DMS79 treated with DMSO at 0.1 percent for 48 hours (cell line): ENCODE measurements at regions not wholly inside any gene's neighbourhood (a gene's known extent, or its start where the extent isn't known, plus 50 kb on each side); places are given as distances from the start of the nearest gene placed in this dataset.

Experiments used
- DNase-seq: peaks from one replicate; lab custom pipeline; 2025; lab: John Stamatoyannopoulos, UW

- DNase-seq, result no peak
These were observed 126.3 kb upstream of the JUN start for GRCh38 chr1:58909914-58910681.

- DNase-seq, result no peak
These were observed 128.1 kb upstream of the JUN start for GRCh38 chr1:58911841-58912499.

GRCh38 chr1:58914925-58915324 lies 131.1 kb upstream of the JUN start:
- no peak for DNase-seq

- no peak for DNase-seq
These were observed 133.6 kb upstream of the JUN start for GRCh38 chr1:58917436-58917835.

- no peak for DNase-seq
These were observed 135.5 kb upstream of the JUN start for GRCh38 chr1:58919226-58919958.

GRCh38 chr1:58919959-58920321 lies 136.1 kb upstream of the JUN start:
- no peak for DNase-seq

- no peak for DNase-seq
These were observed 137.5 kb upstream of the JUN start for GRCh38 chr1:58921342-58921741.

- no peak for DNase-seq
These were observed 137.9 kb upstream of the JUN start for GRCh38 chr1:58921751-58922150.

GRCh38 chr1:58922302-58923089 lies 138.6 kb upstream of the JUN start:
- DNase-seq, result peak; percentile 16

- DNase-seq, result no peak
These were observed 139.2 kb upstream of the JUN start for GRCh38 chr1:58923090-58923470.

GRCh38 chr1:58924016-58924565 lies 140.2 kb upstream of the JUN start:
- no peak for DNase-seq

- DNase-seq, result no peak
These were observed 141.0 kb upstream of the JUN start for GRCh38 chr1:58924821-58925220.

GRCh38 chr1:58925247-58925646 lies 141.4 kb upstream of the JUN start:
- DNase-seq, result no peak

GRCh38 chr1:58926152-58926551 lies 142.3 kb upstream of the JUN start:
- DNase-seq, result no peak

GRCh38 chr1:58927041-58927721 lies 143.3 kb upstream of the JUN start:
- peak; percentile 62 for DNase-seq

- peak; percentile 62 for DNase-seq
These were observed 143.9 kb upstream of the JUN start for GRCh38 chr1:58927722-58928085.

- DNase-seq, result no peak
These were observed 144.7 kb upstream of the JUN start for GRCh38 chr1:58928514-58928913.

- DNase-seq, result no peak
These were observed 146.0 kb upstream of the JUN start for GRCh38 chr1:58929671-58930325.

- DNase-seq, result no peak
These were observed 147.2 kb upstream of the JUN start for GRCh38 chr1:58931024-58931423.

GRCh38 chr1:58931756-58932155 lies 147.9 kb upstream of the JUN start:
- DNase-seq, result no peak
